Natural killer cell (primary cell): ENCODE measurements at regions not wholly inside any gene's neighbourhood (a gene's known extent, or its start where the extent isn't known, plus 50 kb on each side); places are given as distances from the start of the nearest gene placed in this dataset.

Experiments
- ATAC-seq, 3 donors: fragments of 150-1000 bp in 2 of 3; fragments of 200-7000 bp in 1 of 3; cut with Tn5 transposase; 1 replicate in 1 of 3; 2 replicates in 2 of 3; pipeline ENCODE4 v1.10.0; 2021; ENCODE audit warnings: mild to moderate bottlenecking in 2 of 3, moderate library complexity in 2 of 3
- DNase-seq, 2 donors: peaks; one replicate each; pipeline versions ENCODE4 v3.0.0 to v3.0.0-alpha.2; 2013 to 2021; ENCODE audit warnings: mixed read lengths in 1 of 2
- H3K27ac ChIP-seq: one replicate; pipeline ENCODE4 v1.5.1; 2013; ENCODE audit warnings: mild to moderate bottlenecking, low read length
- H3K27me3 ChIP-seq: one replicate; pipeline ENCODE4 v1.6.1; 2013; ENCODE audit warnings: low read length; ENCODE audit not compliant: control insufficient read depth, insufficient read depth
- H3K36me3 ChIP-seq: one replicate; pipeline ENCODE4 v1.6.1; 2013; ENCODE audit warnings: low read length; ENCODE audit not compliant: control insufficient read depth, insufficient read depth
- H3K4me1 ChIP-seq: one replicate; pipeline ENCODE4 v1.6.1; 2013; ENCODE audit warnings: low read length; ENCODE audit not compliant: control insufficient read depth, insufficient read depth
- H3K4me3 ChIP-seq: one replicate; pipeline ENCODE4 v1.5.1; 2013; ENCODE audit warnings: low read length
- H3K9me3 ChIP-seq: one replicate; pipeline ENCODE4 v1.6.1; 2013; ENCODE audit warnings: low read length; ENCODE audit not compliant: control insufficient read depth, insufficient read depth
- H3K27ac Mint-ChIP-seq, 2 donors: one replicate each; pipeline ENCODE4 v1.8.0; 2022; ENCODE audit warnings: mild to moderate bottlenecking in 2 of 2, mixed read lengths in 2 of 2, moderate library complexity in 1 of 2
- H3K27me3 Mint-ChIP-seq, 2 donors: one replicate each; pipeline ENCODE4 v1.8.0; 2022; ENCODE audit warnings: low read depth in 2 of 2, mixed read lengths in 2 of 2
- H3K36me3 Mint-ChIP-seq: one replicate; pipeline ENCODE4 v1.8.0; 2022; ENCODE audit warnings: mixed read lengths
- H3K4me1 Mint-ChIP-seq, 2 donors: one replicate each; pipeline ENCODE4 v1.8.0; 2022; ENCODE audit warnings: mixed read lengths in 2 of 2
- H3K4me3 Mint-ChIP-seq: one replicate; pipeline ENCODE4 v1.8.0; 2022; ENCODE audit warnings: mild to moderate bottlenecking, moderate library complexity, mixed read lengths
- H3K9me3 Mint-ChIP-seq, 2 donors: one replicate each; pipeline ENCODE4 v1.8.0; 2022; ENCODE audit warnings: mixed read lengths in 2 of 2
- WGBS: methylation state at CpG from one replicate; pipeline ENCODE4 v1.1.7; 2013; ENCODE audit warnings: missing lambda C conversion rate; ENCODE audit not compliant: insufficient coverage; 5-methylcytosine and 5-hydroxymethylcytosine counted together
- intact Hi-C: fragments of 100-400 bp; cut with micrococcal nuclease; formaldehyde crosslinking; loops from one replicate; pipeline ENCODE4 v1.14.2; 2022
- TF ChIP-seq, protein P1 (sequence below): fragments of 200-600 bp; IDR thresholded peaks from one replicate; pipeline ENCODE4 v1.8.0; 2022; ENCODE audit warnings: antibody characterized with exemption

- Histone ChIP-seq H3K4me1 (no peaks in the 10 kb centered on the region), H3K9me3 (no peaks in the 10 kb centered on the region), H3K4me3 (no peak overlapping the region), H3K36me3 (no peaks in the 10 kb centered on the region), H3K27me3 (no peaks in the 10 kb centered on the region), H3K27ac (no peak overlapping the region)
- intact Hi-C loops: no loop called here
- WGBS: no CpG with 5 or more reads among the region's 1 CpG
- Mint-ChIP-seq H3K27me3 (no peaks in the 10 kb centered on the region), H3K27ac (no peak overlapping the region), H3K9me3 (peaks cover 0 to 6% of the 10 kb centered on the region in 2 donors), H3K4me1 (no peaks in the 10 kb centered on the region), H3K36me3 (no peaks in the 10 kb centered on the region), H3K4me3 (no peak overlapping the region)
- DNase-seq (no peak), ATAC-seq (no peak)
- TF ChIP-seq, protein P1, sequence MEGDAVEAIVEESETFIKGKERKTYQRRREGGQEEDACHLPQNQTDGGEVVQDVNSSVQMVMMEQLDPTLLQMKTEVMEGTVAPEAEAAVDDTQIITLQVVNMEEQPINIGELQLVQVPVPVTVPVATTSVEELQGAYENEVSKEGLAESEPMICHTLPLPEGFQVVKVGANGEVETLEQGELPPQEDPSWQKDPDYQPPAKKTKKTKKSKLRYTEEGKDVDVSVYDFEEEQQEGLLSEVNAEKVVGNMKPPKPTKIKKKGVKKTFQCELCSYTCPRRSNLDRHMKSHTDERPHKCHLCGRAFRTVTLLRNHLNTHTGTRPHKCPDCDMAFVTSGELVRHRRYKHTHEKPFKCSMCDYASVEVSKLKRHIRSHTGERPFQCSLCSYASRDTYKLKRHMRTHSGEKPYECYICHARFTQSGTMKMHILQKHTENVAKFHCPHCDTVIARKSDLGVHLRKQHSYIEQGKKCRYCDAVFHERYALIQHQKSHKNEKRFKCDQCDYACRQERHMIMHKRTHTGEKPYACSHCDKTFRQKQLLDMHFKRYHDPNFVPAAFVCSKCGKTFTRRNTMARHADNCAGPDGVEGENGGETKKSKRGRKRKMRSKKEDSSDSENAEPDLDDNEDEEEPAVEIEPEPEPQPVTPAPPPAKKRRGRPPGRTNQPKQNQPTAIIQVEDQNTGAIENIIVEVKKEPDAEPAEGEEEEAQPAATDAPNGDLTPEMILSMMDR: no peak
These were observed 201.2 kb downstream of the TGFB2 start for GRCh38 chr1:218546314-218546713.

DNA sequence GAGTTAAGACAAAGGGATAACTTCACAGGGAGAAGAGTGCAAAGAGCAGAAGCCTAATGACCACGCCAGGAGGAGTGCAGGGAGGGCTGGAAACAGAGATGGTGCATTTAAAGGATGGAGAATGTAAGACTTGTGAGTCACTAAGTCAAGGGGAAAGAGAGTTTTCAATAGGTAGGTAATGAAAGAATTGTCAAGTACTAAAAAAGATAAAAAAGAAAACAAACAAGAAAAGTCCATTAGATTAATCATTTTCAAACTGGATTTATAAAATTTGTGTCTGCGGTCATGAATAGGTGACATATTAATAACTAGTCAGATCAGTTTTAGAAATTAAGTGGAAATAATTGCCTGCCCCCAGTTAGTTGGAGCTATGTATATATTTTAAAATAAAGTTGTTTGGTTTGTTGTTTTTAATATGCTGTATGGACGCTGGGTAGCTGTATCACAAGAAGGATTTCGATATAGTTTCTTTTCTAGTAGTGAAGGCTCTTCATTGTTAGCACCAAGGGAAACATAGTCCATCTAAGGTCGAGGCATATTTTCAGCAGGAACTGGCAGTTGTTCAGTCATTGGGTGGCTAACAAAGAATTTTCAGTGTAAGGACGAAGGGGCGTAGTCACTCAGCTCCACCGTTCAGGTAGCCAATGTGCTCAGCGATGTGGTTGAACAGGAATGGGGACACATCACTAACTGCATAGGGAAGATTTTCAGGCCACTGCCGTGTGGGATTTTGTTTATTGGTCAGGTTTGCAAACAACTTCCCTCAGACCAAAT, 203.0 kb downstream of the TGFB2 start:
- no peak for DNase-seq
- WGBS: 83% methylated on average over 9 of the region's 10 CpGs
- H3K4me1 Mint-ChIP-seq: no peaks in the 10 kb centered on the region
- Histone ChIP-seq H3K4me1 (no peaks in the 10 kb centered on the region), H3K27ac (no peak overlapping the region), H3K4me3 (no peak overlapping the region), H3K27me3 (no peaks in the 10 kb centered on the region), H3K36me3 (no peaks in the 10 kb centered on the region), H3K9me3 (no peaks in the 10 kb centered on the region)
- TF ChIP-seq, protein P1: no peak
- H3K27ac Mint-ChIP-seq: no peak overlapping the region
- peaks cover 2 to 10% of the 10 kb centered on the region in 2 donors for H3K9me3 Mint-ChIP-seq
- H3K27me3 Mint-ChIP-seq: no peaks in the 10 kb centered on the region
- no peak for ATAC-seq
- no peak overlapping the region for H3K4me3 Mint-ChIP-seq
- intact Hi-C loops: no loop called here
- H3K36me3 Mint-ChIP-seq: no peaks in the 10 kb centered on the region

DNA sequence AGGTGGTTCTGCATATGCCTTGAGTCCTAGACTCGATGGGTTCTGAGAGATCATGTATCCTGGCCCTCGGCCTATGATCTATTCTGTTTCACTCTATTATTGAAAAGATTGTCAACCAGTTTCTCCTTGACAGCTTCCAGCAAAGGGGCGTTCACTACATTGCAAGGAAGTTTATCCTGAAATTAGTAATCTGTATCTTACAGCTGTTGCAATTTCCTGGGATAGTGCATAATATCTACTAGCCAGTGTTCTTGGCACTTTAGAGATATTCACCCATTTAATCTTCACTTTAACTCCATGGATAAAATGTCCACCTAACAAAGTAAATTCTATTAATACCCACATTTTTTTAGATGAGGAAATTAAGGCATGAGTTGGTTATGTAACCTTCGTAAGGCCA, 203.6 kb downstream of the TGFB2 start:
- TF ChIP-seq, protein P1: no peak
- Histone ChIP-seq H3K4me3 (no peak overlapping the region), H3K9me3 (no peaks in the 10 kb centered on the region), H3K27me3 (no peaks in the 10 kb centered on the region), H3K36me3 (no peaks in the 10 kb centered on the region), H3K4me1 (no peaks in the 10 kb centered on the region), H3K27ac (no peak overlapping the region)
- WGBS: 89% methylated on average over 3 of the region's 4 CpGs
- Mint-ChIP-seq H3K4me1 (no peaks in the 10 kb centered on the region), H3K36me3 (no peaks in the 10 kb centered on the region), H3K9me3 (peaks cover 5 to 14% of the 10 kb centered on the region in 2 donors), H3K27ac (no peak overlapping the region), H3K27me3 (no peaks in the 10 kb centered on the region), H3K4me3 (no peak overlapping the region)
- no peak for DNase-seq
- intact Hi-C loops: no loop called here
- ATAC-seq: no peak

- Histone ChIP-seq H3K36me3 (no peaks in the 10 kb centered on the region), H3K27me3 (no peaks in the 10 kb centered on the region), H3K27ac (no peak overlapping the region), H3K4me3 (no peak overlapping the region), H3K4me1 (no peaks in the 10 kb centered on the region), H3K9me3 (no peaks in the 10 kb centered on the region)
- H3K27me3 Mint-ChIP-seq: no peaks in the 10 kb centered on the region
- H3K4me1 Mint-ChIP-seq: no peaks in the 10 kb centered on the region
- DNase-seq: no peak
- peaks cover 17 to 20% of the 10 kb centered on the region in 2 donors for H3K9me3 Mint-ChIP-seq
- WGBS: 95% methylated on average over 2 of the region's 2 CpGs
- H3K27ac Mint-ChIP-seq: no peak overlapping the region
- H3K4me3 Mint-ChIP-seq: no peak overlapping the region
- intact Hi-C loops: no loop called here
- TF ChIP-seq, protein P1: no peak
- ATAC-seq: no peak
- no peaks in the 10 kb centered on the region for H3K36me3 Mint-ChIP-seq
These were observed 208.1 kb downstream of the TGFB2 start for GRCh38 chr1:218553197-218553596.
